ENCODE measurements at regions not wholly inside any gene's neighbourhood (a gene's known extent, or its start where the extent isn't known, plus 50 kb on each side); places are given as distances from the start of the nearest gene placed in this dataset.

DNA sequence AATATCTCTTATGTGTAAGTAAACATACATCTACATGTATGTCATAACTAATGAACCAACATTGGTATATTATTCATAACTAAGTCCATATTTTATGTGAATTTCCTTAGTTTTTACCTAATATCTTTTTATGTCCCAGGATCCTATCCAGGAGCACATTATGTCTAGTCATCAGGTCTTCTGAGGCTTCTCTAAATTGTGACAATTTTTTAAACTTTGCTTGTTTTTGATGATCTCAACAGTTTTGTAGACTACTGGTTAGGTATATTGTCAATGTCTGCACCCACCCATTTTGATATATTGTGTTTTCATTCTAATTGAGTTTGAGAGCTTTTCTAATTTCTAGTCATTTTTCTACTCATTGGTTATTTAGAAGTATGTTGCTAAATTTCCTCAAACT is 288.2 kb upstream of the DIO3 start:
- ChIA-PET CTCF (no interaction called here), POLR2A (no interaction called here)
- no peak for FAIRE-seq
- no peaks in the 10 kb centered on the region for H3K27me3 ChIP-seq (ENCODE audit: control insufficient read depth in 2 of 2, insufficient read depth in 2 of 2, low read length in 2 of 2)
- TF ChIP-seq EZH2 (IDR thresholded peaks at IDR 0.05; ENCODE audit: borderline replicate concordance, low read depth, low read length, severe bottlenecking): no peak
- TF ChIP-seq, protein P1, sequence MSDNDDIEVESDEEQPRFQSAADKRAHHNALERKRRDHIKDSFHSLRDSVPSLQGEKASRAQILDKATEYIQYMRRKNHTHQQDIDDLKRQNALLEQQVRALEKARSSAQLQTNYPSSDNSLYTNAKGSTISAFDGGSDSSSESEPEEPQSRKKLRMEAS (IDR thresholded peaks at IDR 0.05; ENCODE audit: insufficient read depth, insufficient read length): no peak
- no peak for TF ChIP-seq POLR2A (IDR thresholded peaks at IDR 0.05; ENCODE audit: low read depth, low read length)
- no peak for TF ChIP-seq FOS (IDR thresholded peaks at IDR 0.05; ENCODE audit: borderline replicate concordance, insufficient read depth, low read length)
- TF ChIP-seq, protein P2, sequence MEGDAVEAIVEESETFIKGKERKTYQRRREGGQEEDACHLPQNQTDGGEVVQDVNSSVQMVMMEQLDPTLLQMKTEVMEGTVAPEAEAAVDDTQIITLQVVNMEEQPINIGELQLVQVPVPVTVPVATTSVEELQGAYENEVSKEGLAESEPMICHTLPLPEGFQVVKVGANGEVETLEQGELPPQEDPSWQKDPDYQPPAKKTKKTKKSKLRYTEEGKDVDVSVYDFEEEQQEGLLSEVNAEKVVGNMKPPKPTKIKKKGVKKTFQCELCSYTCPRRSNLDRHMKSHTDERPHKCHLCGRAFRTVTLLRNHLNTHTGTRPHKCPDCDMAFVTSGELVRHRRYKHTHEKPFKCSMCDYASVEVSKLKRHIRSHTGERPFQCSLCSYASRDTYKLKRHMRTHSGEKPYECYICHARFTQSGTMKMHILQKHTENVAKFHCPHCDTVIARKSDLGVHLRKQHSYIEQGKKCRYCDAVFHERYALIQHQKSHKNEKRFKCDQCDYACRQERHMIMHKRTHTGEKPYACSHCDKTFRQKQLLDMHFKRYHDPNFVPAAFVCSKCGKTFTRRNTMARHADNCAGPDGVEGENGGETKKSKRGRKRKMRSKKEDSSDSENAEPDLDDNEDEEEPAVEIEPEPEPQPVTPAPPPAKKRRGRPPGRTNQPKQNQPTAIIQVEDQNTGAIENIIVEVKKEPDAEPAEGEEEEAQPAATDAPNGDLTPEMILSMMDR (IDR thresholded peaks at IDR 0.05; ENCODE audit: extremely low read depth in 1 of 2, insufficient read depth in 1 of 2, low read depth in 1 of 2, low read length in 2 of 2): no peak
- no peak for TF ChIP-seq MYC (IDR thresholded peaks at IDR 0.05; ENCODE audit: low read depth, low read length)
- no peak for TF ChIP-seq POLR2AphosphoS5 (IDR thresholded peaks at IDR 0.05; ENCODE audit: insufficient read depth, low read depth, low read length)
- TF ChIP-seq GATA2 (IDR thresholded peaks at IDR 0.05; ENCODE audit: insufficient read depth, insufficient read length, low read depth, low read length): no peak
- TF ChIP-seq JUN (IDR thresholded peaks at IDR 0.05; ENCODE audit: borderline replicate concordance, insufficient read depth, insufficient read length, low read depth): no peak
- no peak overlapping the region for H3K4me2 ChIP-seq (ENCODE audit: insufficient read depth, low read length)
- no peaks in the 10 kb centered on the region for H3K9me3 ChIP-seq (replicated peaks; ENCODE audit: control insufficient read depth, insufficient read depth, low read length)
- H3K79me2 ChIP-seq (ENCODE audit: control insufficient read depth, insufficient read depth, low read length): no peaks in the 10 kb centered on the region
- no peak overlapping the region for H3K9ac ChIP-seq (replicated peaks; ENCODE audit: extremely low read depth, insufficient read depth, low read length)
- intact Hi-C loops (cut with micrococcal nuclease): no loop called here
- no peaks in the 10 kb centered on the region for H4K20me1 ChIP-seq (replicated peaks; ENCODE audit: control insufficient read depth, extremely low read depth, insufficient read depth, low read length)
- no peak overlapping the region for H3K27ac ChIP-seq (ENCODE audit: insufficient read depth, low read depth, low read length)
- BruUV-seq (replicated peaks): no TSS peak
- H3K4me1 ChIP-seq (ENCODE audit: control insufficient read depth, extremely low read depth, insufficient read depth, low read length): peaks cover 9% of the 10 kb centered on the region
- no peak overlapping the region for H3K4me3 ChIP-seq (replicated peaks in 1 of 3; ENCODE audit: insufficient read depth in 1 of 3, low read depth in 1 of 3, low read length in 3 of 3)
- H2AFZ ChIP-seq (ENCODE audit: low read depth, low read length): no peak overlapping the region
- DNase-seq (ENCODE audit: low read depth, low spot score): no peak
- H3K9me1 ChIP-seq (replicated peaks; ENCODE audit: control insufficient read depth, extremely low read depth, insufficient read depth, low read length): no peaks in the 10 kb centered on the region
- dilution Hi-C loops (cut with MboI; ENCODE audit: extremely low pct_ligation_motif_present, low sequenced_read_pairs): no loop called here
- H3K36me3 ChIP-seq (ENCODE audit: control insufficient read depth in 2 of 2, extremely low read depth in 1 of 2, insufficient read depth in 2 of 2, low read length in 2 of 2): no peaks in the 10 kb centered on the region

Data from endothelial cell of umbilical vein (primary cell).